A673 (cell line): ENCODE measurements at regions not wholly inside any gene's neighbourhood (a gene's known extent, or its start where the extent isn't known, plus 50 kb on each side); places are given as distances from the start of the nearest gene placed in this dataset.

Experiments used
- BruUV-seq: library from RNA; stranded (reverse); fragments of 400-500 nt; replicated peaks from 2 replicates; lab custom pipeline; 2021; lab: Mats Ljungman, UMichigan
- CTCF ChIA-PET: fragments of 300-600 bp; sonication (Branson Sonifier 250); formaldehyde crosslinking; loops from one replicate; lab custom pipeline; 2022; ENCODE audit warnings: antibody characterized with exemption; lab: Charles Lee
- POLR2A ChIA-PET: fragments of 300-600 bp; sonication (Branson Sonifier 250); formaldehyde crosslinking; loops from one replicate; lab custom pipeline; 2022; ENCODE audit warnings: antibody characterized with exemption; ENCODE audit not compliant: low non-redundant PET; lab: Charles Lee
- DNase-seq: peaks from one replicate; pipeline ENCODE4 v3.0.0-alpha.2; 2015; ENCODE audit warnings: low spot score
- H3K27ac ChIP-seq: fragments of 200-600 bp; sonication (generic); 2 replicates; pipeline ENCODE4 v1.5.1; 2016; ENCODE audit warnings: mixed run types, low read depth, mild to moderate bottlenecking, mixed read lengths, antibody characterized with exemption, low read length; ENCODE audit not compliant: poor library complexity, severe bottlenecking
- H3K27me3 ChIP-seq: fragments of 200-600 bp; sonication (generic); replicated peaks from 2 replicates; pipeline ENCODE4 v1.6.1; 2017; ENCODE audit warnings: mixed run types, low read depth, mild to moderate bottlenecking, mixed read lengths, antibody characterized with exemption, low read length; ENCODE audit not compliant: insufficient read depth, poor library complexity
- H3K36me3 ChIP-seq: fragments of 200-600 bp; sonication (generic); 2 replicates; pipeline ENCODE4 v1.6.1; 2016; ENCODE audit warnings: mixed run types, mild to moderate bottlenecking, mixed read lengths, antibody characterized with exemption, low read length; ENCODE audit not compliant: insufficient read depth, poor library complexity, severe bottlenecking
- H3K4me1 ChIP-seq: fragments of 200-600 bp; sonication (generic); 2 replicates; pipeline ENCODE4 v1.6.1; 2017; ENCODE audit warnings: mixed run types, mild to moderate bottlenecking, mixed read lengths, antibody characterized with exemption, low read length; ENCODE audit not compliant: insufficient read depth, poor library complexity, severe bottlenecking
- H3K4me3 ChIP-seq: fragments of 200-600 bp; sonication (generic); 2 replicates; pipeline ENCODE4 v1.5.1; 2016; ENCODE audit warnings: low read depth, mixed run types, mild to moderate bottlenecking, mixed read lengths, low read length; ENCODE audit not compliant: poor library complexity, severe bottlenecking
- H3K9me3 ChIP-seq: fragments of 200-600 bp; sonication (generic); 2 replicates; pipeline ENCODE4 v1.6.1; 2016; ENCODE audit warnings: mixed run types, low read depth, mild to moderate bottlenecking, mixed read lengths, antibody characterized with exemption, low read length; ENCODE audit not compliant: poor library complexity, severe bottlenecking
- EZH2 ChIP-seq: fragments of 200-600 bp; sonication (generic); IDR thresholded peaks from 2 replicates; pipeline ENCODE4 v1.6.1; 2017; ENCODE audit warnings: borderline replicate concordance, low read depth, mild to moderate bottlenecking, mixed read lengths, antibody characterized with exemption, low read length; ENCODE audit not compliant: poor library complexity, severe bottlenecking
- intact Hi-C: fragments of 100-400 bp; cut with micrococcal nuclease; formaldehyde crosslinking; loops from one replicate; pipeline ENCODE4 v1.10.0; 2022; ENCODE audit not compliant: unreplicated experiment
- TF ChIP-seq, protein P1 (sequence below): fragments of 300-800, 200-600 bp; sonication (generic); conservative IDR thresholded peaks from 2 replicates; pipeline ENCODE4 v1.5.1; 2017; ENCODE audit warnings: low read depth, mild to moderate bottlenecking, antibody characterized with exemption, low read length, moderate library complexity, mixed read lengths

DNA sequence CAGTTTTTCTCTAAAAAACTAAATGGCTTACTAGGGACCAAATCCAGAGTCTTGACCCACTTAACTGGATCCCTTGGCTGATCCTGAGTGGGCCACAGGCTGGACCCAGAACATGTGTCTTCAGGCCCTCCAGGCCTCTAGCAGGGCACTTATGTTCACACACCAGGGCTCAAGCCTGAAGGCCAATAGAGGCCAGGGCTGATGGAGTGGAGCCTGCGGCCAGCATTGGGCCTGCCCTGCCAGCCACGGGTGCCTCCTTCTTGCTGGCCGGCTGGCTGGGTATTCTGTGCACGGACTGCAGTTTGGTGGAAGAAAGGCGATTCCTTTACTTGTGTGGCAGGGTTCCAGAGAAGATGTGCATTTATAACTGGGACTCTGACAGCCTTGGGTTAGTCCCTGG is 103.0 kb upstream of the ZNF32 start:
- Histone ChIP-seq H3K27me3 (no peaks in the 10 kb centered on the region), H3K9me3 (no peaks in the 10 kb centered on the region), H3K36me3 (no peaks in the 10 kb centered on the region), H3K4me3 (no peak overlapping the region), H3K27ac (no peak overlapping the region), H3K4me1 (no peaks in the 10 kb centered on the region)
- no peak for TF ChIP-seq EZH2
- TF ChIP-seq, protein P1, sequence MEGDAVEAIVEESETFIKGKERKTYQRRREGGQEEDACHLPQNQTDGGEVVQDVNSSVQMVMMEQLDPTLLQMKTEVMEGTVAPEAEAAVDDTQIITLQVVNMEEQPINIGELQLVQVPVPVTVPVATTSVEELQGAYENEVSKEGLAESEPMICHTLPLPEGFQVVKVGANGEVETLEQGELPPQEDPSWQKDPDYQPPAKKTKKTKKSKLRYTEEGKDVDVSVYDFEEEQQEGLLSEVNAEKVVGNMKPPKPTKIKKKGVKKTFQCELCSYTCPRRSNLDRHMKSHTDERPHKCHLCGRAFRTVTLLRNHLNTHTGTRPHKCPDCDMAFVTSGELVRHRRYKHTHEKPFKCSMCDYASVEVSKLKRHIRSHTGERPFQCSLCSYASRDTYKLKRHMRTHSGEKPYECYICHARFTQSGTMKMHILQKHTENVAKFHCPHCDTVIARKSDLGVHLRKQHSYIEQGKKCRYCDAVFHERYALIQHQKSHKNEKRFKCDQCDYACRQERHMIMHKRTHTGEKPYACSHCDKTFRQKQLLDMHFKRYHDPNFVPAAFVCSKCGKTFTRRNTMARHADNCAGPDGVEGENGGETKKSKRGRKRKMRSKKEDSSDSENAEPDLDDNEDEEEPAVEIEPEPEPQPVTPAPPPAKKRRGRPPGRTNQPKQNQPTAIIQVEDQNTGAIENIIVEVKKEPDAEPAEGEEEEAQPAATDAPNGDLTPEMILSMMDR, result no peak
- ChIA-PET POLR2A (no interaction called here), CTCF (no interaction called here)
- BruUV-seq, result no TSS peak
- intact Hi-C loops, result no loop called here
- DNase-seq, result no peak

- Histone ChIP-seq H3K9me3 (no peaks in the 10 kb centered on the region), H3K4me3 (no peak overlapping the region), H3K27ac (no peak overlapping the region), H3K36me3 (no peaks in the 10 kb centered on the region), H3K4me1 (no peaks in the 10 kb centered on the region), H3K27me3 (no peaks in the 10 kb centered on the region)
- no TSS peak for BruUV-seq
- no peak for DNase-seq
- intact Hi-C loops, result no loop called here
- ChIA-PET POLR2A (no interaction called here), CTCF (no interaction called here)
- TF ChIP-seq EZH2, result no peak
Measured at GRCh38 chr10:43749940-43750552, 101.4 kb upstream of the ZNF32 start.

DNA sequence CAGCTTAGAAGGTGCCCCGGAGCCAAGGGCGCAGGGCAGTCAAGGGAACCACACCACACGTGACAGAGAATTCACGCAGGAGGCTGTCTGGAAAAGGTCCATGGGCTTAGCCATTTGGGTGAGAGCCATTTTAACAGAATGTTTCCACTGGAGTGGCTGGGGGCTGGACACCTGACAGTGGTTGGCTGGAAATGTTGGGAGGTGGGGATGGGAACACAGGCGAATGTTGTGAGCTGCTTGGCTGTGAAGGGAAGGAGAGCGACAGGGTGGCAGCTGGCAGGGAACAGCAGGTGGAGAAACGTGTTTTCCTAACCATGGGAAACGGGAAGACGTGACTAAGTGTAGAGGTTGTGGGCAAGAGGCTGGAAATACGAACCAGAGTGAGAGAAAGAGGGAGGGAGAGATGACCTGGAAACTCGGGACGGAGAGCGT is 100.5 kb upstream of the ZNF32 start:
- no TSS peak for BruUV-seq
- no peaks in the 10 kb centered on the region for H3K4me1 ChIP-seq
- no peak overlapping the region for H3K4me3 ChIP-seq
- CTCF ChIA-PET, result no interaction called here
- no peak for DNase-seq
- H3K27ac ChIP-seq, result no peak overlapping the region
- no peak for TF ChIP-seq EZH2
- TF ChIP-seq, protein P1, result no peak
- H3K27me3 ChIP-seq, result no peaks in the 10 kb centered on the region
- POLR2A ChIA-PET, result no interaction called here
- no peaks in the 10 kb centered on the region for H3K36me3 ChIP-seq
- intact Hi-C loops, result no loop called here
- H3K9me3 ChIP-seq, result no peaks in the 10 kb centered on the region

DNA sequence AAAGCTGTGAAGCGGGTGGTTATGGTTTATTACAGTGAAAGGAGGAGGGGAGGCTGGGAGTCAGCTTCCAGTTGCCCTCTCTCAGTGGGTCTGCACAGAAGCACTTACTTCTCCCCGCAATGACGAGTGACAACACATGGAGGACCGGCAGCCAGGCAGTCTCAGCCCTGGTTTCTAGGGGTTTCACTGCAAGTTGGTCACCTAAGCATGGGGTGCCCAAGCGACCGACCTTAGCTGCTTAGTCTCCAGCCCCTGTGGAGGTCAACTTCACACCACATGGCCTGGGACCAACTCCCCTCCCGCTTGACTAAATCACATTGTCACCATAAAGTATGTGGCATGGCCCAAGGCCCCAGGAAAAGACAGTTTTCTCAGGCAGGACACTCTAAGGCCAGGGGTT is 99.9 kb upstream of the ZNF32 start:
- Histone ChIP-seq H3K4me1 (no peaks in the 10 kb centered on the region), H3K9me3 (no peaks in the 10 kb centered on the region), H3K27me3 (no peaks in the 10 kb centered on the region), H3K36me3 (no peaks in the 10 kb centered on the region), H3K4me3 (no peak overlapping the region), H3K27ac (no peak overlapping the region)
- intact Hi-C loops, result no loop called here
- no peak for DNase-seq
- ChIA-PET CTCF (no interaction called here), POLR2A (no interaction called here)
- no TSS peak for BruUV-seq
- TF ChIP-seq, protein P1, result no peak
- TF ChIP-seq EZH2, result no peak
